ENCODE measurements at regions not wholly inside any gene's neighbourhood (a gene's known extent, or its start where the extent isn't known, plus 50 kb on each side); places are given as distances from the start of the nearest gene placed in this dataset.

- H3K9ac ChIP-seq (ENCODE audit: low read length), result no peak overlapping the region
- H3K4me1 ChIP-seq (ENCODE audit: control insufficient read depth in 2 of 2, insufficient read depth in 2 of 2, low read length in 2 of 2), result no peaks in the 10 kb centered on the region
- Mint-ChIP-seq H3K9me3 (ENCODE audit: insufficient read depth) (peaks cover 2% of the 10 kb centered on the region), H3K4me1 (no peaks in the 10 kb centered on the region), H3K4me3 (no peak overlapping the region), H3K27ac (no peak overlapping the region), H3K27me3 (no peaks in the 10 kb centered on the region)
- no peak overlapping the region for H2AFZ ChIP-seq (ENCODE audit: insufficient read depth, low read depth, low read length, poor library complexity, severe bottlenecking)
- H3K9me3 ChIP-seq (ENCODE audit: control extremely low read depth in 1 of 3, control insufficient read depth in 2 of 3, insufficient read depth in 1 of 3, low read length in 2 of 3), result no peaks in the 10 kb centered on the region
- DNase-seq (no peak), ATAC-seq (ENCODE audit: low read depth) (no peak)
- no peaks in the 10 kb centered on the region for H3K36me3 ChIP-seq (replicated peaks in 1 of 2; ENCODE audit: control extremely low read depth in 1 of 2, control insufficient read depth in 1 of 2, extremely low read depth in 1 of 2, insufficient read depth in 2 of 2, low read length in 1 of 2)
- no peaks in the 10 kb centered on the region for H3K27me3 ChIP-seq (replicated peaks in 1 of 4; ENCODE audit: control extremely low read depth in 1 of 4, control insufficient read depth in 3 of 4, insufficient read depth in 4 of 4, low read length in 3 of 4)
- WGBS (ENCODE audit: insufficient coverage), result no CpG with 5 or more reads among the region's 2 CpGs
- no peaks in the 10 kb centered on the region for H3K79me2 ChIP-seq (ENCODE audit: control insufficient read depth, insufficient read depth, low read length)
- no peak overlapping the region for H3K4me2 ChIP-seq (replicated peaks; ENCODE audit: low read depth, low read length, poor library complexity, severe bottlenecking)
- H4K20me1 ChIP-seq (ENCODE audit: control insufficient read depth, insufficient read depth, low read length, poor library complexity, severe bottlenecking), result no peaks in the 10 kb centered on the region
- ChIA-PET POLR2A (no interaction called here), CTCF (no interaction called here)
- intact Hi-C loops (cut with micrococcal nuclease), result no loop called here
- TF ChIP-seq CTCF (IDR thresholded peaks at IDR 0.05) (no peak), EZH2 (IDR thresholded peaks at IDR 0.05; ENCODE audit: borderline replicate concordance, insufficient read depth, low read depth, low read length, poor library complexity, severe bottlenecking) (no peak)
- no peak overlapping the region for H3K4me3 ChIP-seq (ENCODE audit: control extremely low read depth in 1 of 5, extremely low read depth in 1 of 5, insufficient read depth in 1 of 5, low read depth in 2 of 5, low read length in 4 of 5)
- no peak overlapping the region for H3K27ac ChIP-seq (ENCODE audit: low read length in 2 of 2)
Observed at GRCh38 chr2:189285349-189285748, 105.8 kb upstream of the COL5A2 start.

DNA sequence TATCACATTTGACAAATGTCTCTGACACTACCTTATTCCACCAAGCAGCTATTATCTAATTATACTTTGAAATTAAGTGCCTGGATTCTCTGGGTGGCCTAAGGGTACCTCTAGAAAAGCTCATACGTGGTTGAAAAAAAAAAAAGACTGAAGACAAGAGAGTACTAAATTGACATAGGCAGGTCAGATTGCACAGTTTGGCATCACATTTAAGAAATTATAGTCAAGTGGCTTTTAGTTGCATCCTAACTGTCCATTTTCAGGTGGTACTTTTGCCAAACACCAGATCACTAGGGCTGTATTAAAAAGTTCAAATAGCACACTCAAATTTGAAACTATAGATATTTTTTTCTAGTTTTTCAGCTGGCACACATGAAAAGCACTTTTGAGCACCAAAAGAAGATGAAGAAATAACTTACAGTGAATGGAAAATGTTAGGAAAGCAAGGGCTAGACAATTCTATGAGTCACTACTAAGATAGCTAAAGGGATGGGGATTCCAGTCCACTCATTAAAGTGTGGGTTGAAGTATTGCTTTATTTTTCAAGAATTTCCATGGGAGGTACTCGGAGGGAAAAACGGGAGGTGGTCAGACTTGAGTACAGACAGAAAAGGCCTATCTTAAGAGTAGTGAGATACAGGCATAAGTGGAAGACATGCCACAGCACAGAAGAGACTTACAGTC lies 106.5 kb upstream of the COL5A2 start:
- H3K79me2 ChIP-seq (ENCODE audit: control insufficient read depth, insufficient read depth, low read length), result no peaks in the 10 kb centered on the region
- H3K27me3 ChIP-seq (replicated peaks in 1 of 4; ENCODE audit: control extremely low read depth in 1 of 4, control insufficient read depth in 3 of 4, insufficient read depth in 4 of 4, low read length in 3 of 4), result no peaks in the 10 kb centered on the region
- Mint-ChIP-seq H3K27me3 (no peaks in the 10 kb centered on the region), H3K4me3 (no peak overlapping the region), H3K27ac (no peak overlapping the region), H3K4me1 (no peaks in the 10 kb centered on the region), H3K9me3 (ENCODE audit: insufficient read depth) (peaks cover 2% of the 10 kb centered on the region)
- H2AFZ ChIP-seq (ENCODE audit: insufficient read depth, low read depth, low read length, poor library complexity, severe bottlenecking), result no peak overlapping the region
- whole genome bisulfite sequencing (ENCODE audit: insufficient coverage), result 100% methylated on average over 2 of the region's 3 CpGs
- no peak overlapping the region for H3K4me2 ChIP-seq (replicated peaks; ENCODE audit: low read depth, low read length, poor library complexity, severe bottlenecking)
- no peak overlapping the region for H3K4me3 ChIP-seq (ENCODE audit: control extremely low read depth in 1 of 5, extremely low read depth in 1 of 5, insufficient read depth in 1 of 5, low read depth in 2 of 5, low read length in 4 of 5)
- no peak for DNase-seq
- no peaks in the 10 kb centered on the region for H3K36me3 ChIP-seq (replicated peaks in 1 of 2; ENCODE audit: control extremely low read depth in 1 of 2, control insufficient read depth in 1 of 2, extremely low read depth in 1 of 2, insufficient read depth in 2 of 2, low read length in 1 of 2)
- ChIA-PET CTCF (no interaction called here), POLR2A (no interaction called here)
- H3K9ac ChIP-seq (ENCODE audit: low read length), result no peak overlapping the region
- TF ChIP-seq CTCF (IDR thresholded peaks at IDR 0.05) (no peak), EZH2 (IDR thresholded peaks at IDR 0.05; ENCODE audit: borderline replicate concordance, insufficient read depth, low read depth, low read length, poor library complexity, severe bottlenecking) (no peak)
- H3K27ac ChIP-seq (ENCODE audit: low read length in 2 of 2), result no peak overlapping the region
- no peak for ATAC-seq (ENCODE audit: low read depth)
- intact Hi-C loops (cut with micrococcal nuclease), result no loop called here
- H3K9me3 ChIP-seq (ENCODE audit: control extremely low read depth in 1 of 3, control insufficient read depth in 2 of 3, insufficient read depth in 1 of 3, low read length in 2 of 3), result no peaks in the 10 kb centered on the region
- no peaks in the 10 kb centered on the region for H3K4me1 ChIP-seq (ENCODE audit: control insufficient read depth in 2 of 2, insufficient read depth in 2 of 2, low read length in 2 of 2)
- H4K20me1 ChIP-seq (ENCODE audit: control insufficient read depth, insufficient read depth, low read length, poor library complexity, severe bottlenecking), result no peaks in the 10 kb centered on the region
